GM18498 (cell line): ENCODE measurements at regions not wholly inside any gene's neighbourhood (a gene's known extent, or its start where the extent isn't known, plus 50 kb on each side); places are given as distances from the start of the nearest gene placed in this dataset.
"Not testable (repeated sequence)": the region's sequence is repeated elsewhere in the genome, so short reads cannot be mapped to it uniquely, and the experiment has no call there.

Source experiments
- ATAC-seq: cut with Tn5 transposase; IDR thresholded peaks from one replicate; pipeline ENCODE4 v1.9.1; 2021; ENCODE audit warnings: mild to moderate bottlenecking, moderate library complexity; ENCODE audit not compliant: unreplicated experiment

GRCh38 chr14:41549821-41550607 lies 56.7 kb upstream of the LRFN5 start:
- ATAC-seq: no peak

DNA sequence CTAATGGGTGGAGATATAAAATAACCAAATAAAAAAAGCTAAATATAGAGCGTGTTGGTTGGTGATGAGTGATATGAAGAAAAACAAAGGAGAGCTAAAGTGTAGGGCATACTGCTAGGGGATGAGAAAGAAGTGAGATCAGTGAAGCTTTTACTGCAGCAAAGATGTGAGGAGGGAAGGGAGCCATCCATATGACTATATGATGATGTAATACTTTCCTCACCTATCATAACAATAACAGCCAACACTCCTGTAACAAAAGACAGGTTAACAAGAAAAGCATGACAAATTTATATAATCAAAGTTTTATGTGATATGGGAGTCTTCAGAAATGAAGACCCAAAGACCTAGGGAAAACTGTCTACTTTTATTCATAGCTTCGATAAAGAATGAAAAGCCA lies 57.4 kb upstream of the LRFN5 start:
- no peak for ATAC-seq

DNA sequence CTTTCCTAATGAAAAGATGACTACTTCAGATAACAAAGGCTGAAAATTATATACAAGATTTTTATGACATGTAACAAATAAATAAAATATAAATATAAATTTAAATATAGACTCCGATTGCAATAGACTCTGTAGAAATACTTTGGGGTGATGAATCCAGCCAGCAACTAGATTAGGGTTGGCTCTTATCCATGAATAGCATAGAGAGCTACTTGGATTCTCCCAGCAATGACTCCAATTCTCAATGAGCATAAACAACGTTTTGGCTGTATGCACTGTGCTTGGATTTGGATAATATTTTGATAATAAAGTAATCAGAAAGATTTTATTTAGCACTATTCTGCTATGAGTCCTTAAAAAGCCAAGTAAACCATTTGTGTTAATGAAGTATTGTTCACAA lies 58.0 kb upstream of the LRFN5 start:
- no peak for ATAC-seq

DNA sequence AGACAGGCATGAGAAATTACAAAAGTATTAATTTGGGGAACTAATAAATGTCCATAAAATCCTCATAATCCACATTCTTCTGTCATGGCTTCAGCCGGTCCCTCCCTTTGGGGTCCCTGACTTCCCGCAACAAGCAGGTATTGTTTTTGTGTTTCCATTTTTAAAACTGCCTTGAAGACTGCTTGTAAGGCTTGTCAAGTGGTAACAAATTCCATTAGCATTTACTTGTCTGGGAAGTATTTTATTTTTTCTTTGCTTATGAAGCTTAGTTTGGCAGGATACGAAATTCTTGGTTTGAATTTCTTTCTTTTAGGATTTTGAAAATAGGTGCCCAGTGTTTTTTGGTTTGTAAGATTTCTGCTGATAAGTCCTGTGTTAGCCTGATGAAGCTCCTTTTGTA lies 65.3 kb upstream of the LRFN5 start:
- ATAC-seq: no peak

- ATAC-seq: no peak
Measured at GRCh38 chr14:41532255-41532654, 74.4 kb upstream of the LRFN5 start.

- no peak for ATAC-seq
Measured at GRCh38 chr14:41521891-41522290, 84.8 kb upstream of the LRFN5 start.

- not testable (repeated sequence) for ATAC-seq
Measured at GRCh38 chr14:41518030-41518429, 88.6 kb upstream of the LRFN5 start.

DNA sequence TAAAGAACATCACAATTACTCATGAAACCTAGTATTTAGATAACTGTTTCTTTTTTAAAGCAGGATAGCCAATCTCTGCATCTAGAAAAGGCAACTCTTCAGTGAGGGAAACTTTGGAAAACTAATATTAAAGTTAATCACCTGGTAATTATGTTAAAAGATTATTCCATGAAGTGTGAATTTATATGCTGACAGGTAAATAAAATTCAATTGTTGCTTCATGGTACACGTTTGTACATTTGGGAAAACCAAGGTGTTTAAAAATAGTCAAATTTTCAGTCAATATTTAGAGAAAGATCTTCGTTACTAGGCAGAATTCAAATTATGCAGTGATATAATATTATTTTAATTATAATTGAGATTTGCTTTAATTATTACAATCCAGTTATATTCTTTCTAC lies 100.1 kb upstream of the LRFN5 start:
- no peak for ATAC-seq

GRCh38 chr14:41505491-41505890 lies 101.2 kb upstream of the LRFN5 start:
- no peak for ATAC-seq

GRCh38 chr14:41498959-41499358 lies 107.7 kb upstream of the LRFN5 start:
- ATAC-seq: no peak

DNA sequence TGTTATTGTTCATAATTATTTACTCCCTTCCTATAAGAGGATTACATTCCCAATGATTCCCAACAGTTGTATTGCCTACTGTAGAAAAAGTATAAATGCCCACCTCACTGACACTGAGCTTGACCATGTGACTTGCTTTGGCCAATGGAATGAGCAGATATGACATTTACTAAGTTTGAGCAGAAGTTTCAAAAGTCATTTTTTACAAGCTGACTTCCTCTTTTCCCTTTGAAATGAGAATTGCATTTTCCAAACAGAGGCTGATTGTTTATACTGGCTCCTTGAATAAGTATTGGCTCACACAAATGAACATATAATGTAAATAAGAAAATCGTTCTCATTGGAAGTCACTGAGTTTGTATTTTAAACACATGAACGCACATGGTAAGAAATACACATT lies 116.4 kb upstream of the LRFN5 start:
- ATAC-seq: no peak

- ATAC-seq: no peak
Measured at GRCh38 chr14:41489315-41489972, 117.2 kb upstream of the LRFN5 start.

GRCh38 chr14:41488401-41488800 lies 118.3 kb upstream of the LRFN5 start:
- ATAC-seq: no peak

DNA sequence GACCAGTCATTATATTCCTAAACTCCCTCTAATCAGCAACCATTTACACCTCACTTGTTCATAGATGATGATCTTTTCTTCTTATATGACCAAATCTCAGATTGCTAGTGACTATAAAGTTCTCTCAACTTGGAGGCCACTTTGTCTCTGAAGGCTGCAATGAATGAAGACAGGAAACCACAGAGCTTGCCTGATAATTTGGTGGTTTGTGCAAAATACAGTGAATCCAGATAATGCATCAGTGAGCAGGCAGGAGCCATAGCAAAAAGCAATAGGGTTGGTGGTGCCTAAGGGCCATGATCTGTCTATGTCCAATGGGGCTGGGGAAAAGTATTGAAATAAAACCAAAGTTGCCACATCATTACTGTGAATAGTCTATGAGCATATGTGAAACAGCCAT lies 123.8 kb upstream of the LRFN5 start:
- ATAC-seq: no peak

DNA sequence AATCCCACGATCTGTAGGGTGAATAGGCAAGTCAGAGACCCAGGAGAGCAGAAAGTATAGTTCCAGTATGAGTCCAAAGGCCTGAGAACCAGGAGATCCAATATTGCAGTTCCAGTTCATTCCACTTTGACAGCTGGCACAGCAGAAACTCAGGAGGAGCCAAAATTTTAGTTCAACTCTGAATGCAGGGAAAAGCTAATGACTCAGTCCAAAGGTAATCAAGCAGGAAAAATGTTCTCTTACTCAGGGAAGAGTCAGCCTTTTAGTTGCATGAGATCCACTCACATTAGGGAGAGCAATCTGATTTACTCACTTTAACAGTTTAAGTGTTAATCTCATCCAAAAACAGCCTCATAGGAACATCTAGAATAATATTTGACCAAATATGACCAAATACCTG lies 130.2 kb upstream of the LRFN5 start:
- no peak for ATAC-seq

DNA sequence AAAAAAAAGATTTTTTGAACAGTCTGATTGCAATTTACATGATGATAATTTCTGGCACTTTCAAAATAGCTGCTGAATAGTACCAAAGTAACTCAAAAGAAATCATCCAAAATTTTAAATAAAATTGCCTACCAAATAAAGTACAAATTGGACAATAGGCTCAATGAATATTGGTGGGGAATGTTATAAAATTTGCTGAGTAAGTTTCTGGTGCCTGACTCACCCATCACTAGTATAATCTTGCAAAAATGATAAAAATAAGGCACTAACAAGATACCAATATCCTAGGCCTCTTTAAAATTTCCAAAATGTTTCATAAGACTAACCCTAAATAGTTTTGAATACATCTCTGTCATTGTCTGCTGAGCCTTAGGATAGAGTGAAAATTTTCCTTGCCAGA lies 145.3 kb upstream of the LRFN5 start:
- ATAC-seq: no peak

- ATAC-seq: no peak
Measured at GRCh38 chr14:41457393-41457792, 149.3 kb upstream of the LRFN5 start.

- no peak for ATAC-seq
Measured at GRCh38 chr14:41449066-41449465, 157.6 kb upstream of the LRFN5 start.

DNA sequence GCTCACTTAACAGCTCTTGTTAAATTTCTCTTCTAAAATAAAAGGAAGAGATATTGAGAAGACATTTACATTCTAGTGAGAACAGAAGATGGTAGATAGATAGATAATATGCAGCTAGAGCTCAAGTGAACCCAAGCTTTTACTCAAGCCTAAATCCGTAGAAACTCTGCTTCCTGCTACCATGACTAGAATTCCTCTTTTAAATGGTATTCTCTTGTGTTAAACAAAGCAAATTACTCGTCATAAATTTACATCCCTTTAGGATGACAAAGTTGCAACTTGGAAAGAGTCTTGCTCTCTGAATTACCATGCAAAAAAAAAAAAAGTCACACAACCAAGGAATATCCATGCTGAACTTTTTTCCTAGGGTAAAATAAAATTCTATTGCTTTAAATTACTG lies 160.7 kb upstream of the LRFN5 start:
- no peak for ATAC-seq

DNA sequence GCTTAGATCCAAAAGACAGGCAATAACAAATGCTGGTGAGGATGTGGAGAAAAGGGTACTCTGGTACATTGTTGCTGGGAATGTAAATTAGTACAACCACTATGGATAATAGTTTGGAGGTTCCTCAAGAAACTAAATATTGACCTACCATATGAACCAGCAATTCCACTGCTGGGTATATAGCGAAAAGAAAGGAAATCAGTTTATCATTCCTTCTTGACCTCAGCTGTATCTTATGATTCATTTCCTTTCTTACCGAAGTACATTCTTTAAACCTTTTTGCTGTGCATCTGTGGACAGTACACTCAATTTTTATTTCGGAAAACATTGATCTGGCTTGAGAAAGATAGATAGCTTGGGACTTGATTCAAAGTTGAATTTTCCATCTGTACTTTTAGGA lies 183.2 kb upstream of the LRFN5 start:
- ATAC-seq: no peak

GRCh38 chr14:41421308-41421707 lies 185.4 kb upstream of the LRFN5 start:
- ATAC-seq: not testable (repeated sequence)

- no peak for ATAC-seq
Measured at GRCh38 chr14:41419709-41420108, 187.0 kb upstream of the LRFN5 start.

DNA sequence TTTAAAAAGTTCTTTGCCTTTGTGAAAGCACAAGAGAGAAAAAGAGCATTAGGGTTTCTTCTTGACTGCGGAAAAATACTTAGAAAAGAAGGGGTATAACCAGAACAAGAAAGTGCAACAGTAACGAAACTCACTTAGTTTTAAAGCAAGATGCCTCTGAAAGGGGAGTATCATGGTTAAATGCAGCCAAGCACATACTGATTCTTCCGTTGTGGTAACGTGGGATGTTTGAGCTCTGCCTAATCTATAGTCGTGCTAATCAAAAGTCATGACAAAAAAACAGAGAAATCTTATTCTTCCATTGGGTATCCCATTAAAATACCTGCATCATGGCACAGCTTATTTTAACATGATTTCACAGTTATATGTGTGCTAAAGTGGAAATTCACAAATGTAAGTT lies 187.8 kb upstream of the LRFN5 start:
- no peak for ATAC-seq
